Fibroblast of gingiva (primary cell): ENCODE measurements at regions not wholly inside any gene's neighbourhood (a gene's known extent, or its start where the extent isn't known, plus 50 kb on each side); places are given as distances from the start of the nearest gene placed in this dataset.

Source experiments
- DNase-seq: peaks from one replicate; pipeline ENCODE4 v3.0.0-alpha.2; 2011; ENCODE audit warnings: low read depth

- DNase-seq = no peak
Measured at GRCh38 chr5:4319478-4320128, 724.0 kb downstream of the IRX1 start.

- DNase-seq = no peak
Measured at GRCh38 chr5:4330327-4330726, 734.7 kb downstream of the IRX1 start.

GRCh38 chr5:4335078-4335477, 739.4 kb downstream of the IRX1 start:
- DNase-seq = no peak

- no peak for DNase-seq
Measured at GRCh38 chr5:4337519-4337918, 741.9 kb downstream of the IRX1 start.

GRCh38 chr5:4339949-4340348, 744.3 kb downstream of the IRX1 start:
- no peak for DNase-seq

GRCh38 chr5:4345850-4346249, 750.2 kb downstream of the IRX1 start:
- DNase-seq = no peak

GRCh38 chr5:4348423-4348822, 752.8 kb downstream of the IRX1 start:
- no peak for DNase-seq

GRCh38 chr5:4348919-4349318, 753.3 kb downstream of the IRX1 start:
- DNase-seq = no peak

- DNase-seq = no peak
Measured at GRCh38 chr5:4356201-4356600, 760.6 kb downstream of the IRX1 start.

- DNase-seq = no peak
Measured at GRCh38 chr5:4359847-4360246, 764.2 kb downstream of the IRX1 start.

- no peak for DNase-seq
Measured at GRCh38 chr5:4361753-4362152, 766.1 kb downstream of the IRX1 start.

- DNase-seq = no peak
Measured at GRCh38 chr5:4362411-4362810, 766.8 kb downstream of the IRX1 start.

GRCh38 chr5:4363045-4363444, 767.4 kb downstream of the IRX1 start:
- DNase-seq = no peak

GRCh38 chr5:4366628-4367027, 771.0 kb downstream of the IRX1 start:
- no peak for DNase-seq

GRCh38 chr5:4370218-4370617, 769.9 kb upstream of the ADAMTS16 start:
- no peak for DNase-seq

- no peak for DNase-seq
Measured at GRCh38 chr5:4372481-4372880, 767.6 kb upstream of the ADAMTS16 start.

GRCh38 chr5:4373051-4373820, 766.9 kb upstream of the ADAMTS16 start:
- DNase-seq = no peak

- no peak for DNase-seq
Measured at GRCh38 chr5:4374866-4375265, 765.3 kb upstream of the ADAMTS16 start.

- no peak for DNase-seq
Measured at GRCh38 chr5:4375640-4376039, 764.5 kb upstream of the ADAMTS16 start.

GRCh38 chr5:4383102-4383501, 757.0 kb upstream of the ADAMTS16 start:
- DNase-seq = no peak

GRCh38 chr5:4383518-4384198, 756.5 kb upstream of the ADAMTS16 start:
- no peak for DNase-seq

- no peak for DNase-seq
Measured at GRCh38 chr5:4384649-4385048, 755.5 kb upstream of the ADAMTS16 start.

GRCh38 chr5:4386152-4386551, 754.0 kb upstream of the ADAMTS16 start:
- DNase-seq = no peak
